DND-41 (cell line): ENCODE measurements at regions not wholly inside any gene's neighbourhood (a gene's known extent, or its start where the extent isn't known, plus 50 kb on each side); places are given as distances from the start of the nearest gene placed in this dataset.
"Not testable (repeated sequence)": the region's sequence is repeated elsewhere in the genome, so short reads cannot be mapped to it uniquely, and the experiment has no call there.

Experiments
- ATAC-seq: fragments of 200-7000 bp; cut with Tn5 transposase; 3 replicates; pipeline ENCODE4 v1.9.1; 2021; ENCODE audit warnings: low read depth; ENCODE audit not compliant: insufficient read depth
- DNase-seq: peaks from one replicate; pipeline ENCODE4 v3.0.0-alpha.2; 2020
- H2AFZ ChIP-seq: 2 replicates; pipeline ENCODE4 v1.6.0; 2012; ENCODE audit warnings: low read depth, low read length
- H3K27ac ChIP-seq: 2 replicates; pipeline ENCODE4 v1.5.1; 2012; ENCODE audit warnings: low read length, inconsistent platforms
- H3K27me3 ChIP-seq: fragments of 200-600 bp; sonication (generic); 2 replicates; pipeline ENCODE4 v1.6.0; 2012; ENCODE audit warnings: low read length, mild to moderate bottlenecking, inconsistent platforms; ENCODE audit not compliant: insufficient read depth, poor library complexity
- H3K36me3 ChIP-seq: 2 replicates; pipeline ENCODE4 v1.5.1; 2012; ENCODE audit warnings: low read length, inconsistent platforms; ENCODE audit not compliant: insufficient read depth
- H3K4me1 ChIP-seq: 2 replicates; pipeline ENCODE4 v1.5.1; 2012; ENCODE audit warnings: mild to moderate bottlenecking, low read length; ENCODE audit not compliant: insufficient read depth
- H3K4me2 ChIP-seq: 2 replicates; pipeline ENCODE4 v1.6.0; 2012; ENCODE audit warnings: mild to moderate bottlenecking, moderate library complexity, low read length, inconsistent platforms; ENCODE audit not compliant: insufficient read depth
- H3K4me3 ChIP-seq, 2 experiments: fragments of 200-600 bp in 1 of 2; shearing (Covaris generic) in 1 of 2; 2 replicates each; pipeline ENCODE4 v1.5.1; 2012 to 2016; ENCODE audit warnings: inconsistent platforms in 2 of 2, low read length in 2 of 2, mild to moderate bottlenecking in 2 of 2, low read depth in 1 of 2, moderate library complexity in 1 of 2
- H3K79me2 ChIP-seq: 2 replicates; pipeline ENCODE4 v1.6.0; 2012; ENCODE audit warnings: low read length, inconsistent platforms; ENCODE audit not compliant: insufficient read depth
- H3K9ac ChIP-seq: 2 replicates; pipeline ENCODE4 v1.6.0; 2012; ENCODE audit warnings: low read depth, mild to moderate bottlenecking, inconsistent platforms, low read length, moderate library complexity
- H3K9me3 ChIP-seq: 2 replicates; pipeline ENCODE4 v1.5.1; 2012; ENCODE audit warnings: low read length, moderate library complexity, mild to moderate bottlenecking, inconsistent platforms; ENCODE audit not compliant: insufficient read depth, severe bottlenecking
- H4K20me1 ChIP-seq: 2 replicates; pipeline ENCODE4 v1.6.0; 2012; ENCODE audit warnings: low read length; ENCODE audit not compliant: insufficient read depth
- EZH2 ChIP-seq: IDR thresholded peaks from 3 replicates; pipeline ENCODE4 v1.6.1; 2012; ENCODE audit warnings: borderline replicate concordance, low read depth, mild to moderate bottlenecking, moderate library complexity, low read length, inconsistent platforms; ENCODE audit not compliant: severe bottlenecking
- TF ChIP-seq, protein P1 (sequence below): IDR thresholded peaks from 2 replicates; pipeline ENCODE4 v1.5.1; 2012; ENCODE audit warnings: borderline replicate concordance, low read length, moderate library complexity, mild to moderate bottlenecking; ENCODE audit not compliant: poor library complexity, severe bottlenecking; ENCODE audit errors: extremely low read depth

DNA sequence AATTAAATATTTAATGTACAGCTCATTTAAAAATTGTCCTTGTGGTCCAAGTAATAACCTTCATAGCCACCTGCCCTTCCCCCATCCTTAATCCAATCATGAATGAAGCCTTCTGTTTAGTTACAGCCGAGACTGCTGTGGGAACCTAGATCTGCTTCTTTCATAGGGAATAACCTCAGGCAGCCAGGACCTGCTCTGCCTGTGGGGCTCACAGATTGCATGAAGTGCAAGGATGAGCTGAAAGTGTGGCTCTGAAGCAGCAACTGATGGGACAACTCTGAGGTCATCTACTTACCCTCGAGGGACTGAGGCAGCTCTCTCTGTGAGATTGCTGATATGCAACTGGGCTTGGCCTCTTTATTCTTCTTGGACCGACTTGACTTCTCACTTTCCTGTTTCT lies 169.8 kb downstream of the POTEB3 start:
- DNase-seq = no peak
- Histone ChIP-seq H3K36me3 (no peaks in the 10 kb centered on the region), H3K4me2 (no peak overlapping the region), H3K4me3 (no peak overlapping the region), H2AFZ (no peak overlapping the region), H3K27me3 (no peaks in the 10 kb centered on the region), H3K27ac (no peak overlapping the region), H4K20me1 (no peaks in the 10 kb centered on the region), H3K79me2 (no peaks in the 10 kb centered on the region), H3K9ac (no peak overlapping the region), H3K9me3 (no peaks in the 10 kb centered on the region), H3K4me1 (no peaks in the 10 kb centered on the region)
- TF ChIP-seq EZH2 = no peak
- TF ChIP-seq, protein P1, sequence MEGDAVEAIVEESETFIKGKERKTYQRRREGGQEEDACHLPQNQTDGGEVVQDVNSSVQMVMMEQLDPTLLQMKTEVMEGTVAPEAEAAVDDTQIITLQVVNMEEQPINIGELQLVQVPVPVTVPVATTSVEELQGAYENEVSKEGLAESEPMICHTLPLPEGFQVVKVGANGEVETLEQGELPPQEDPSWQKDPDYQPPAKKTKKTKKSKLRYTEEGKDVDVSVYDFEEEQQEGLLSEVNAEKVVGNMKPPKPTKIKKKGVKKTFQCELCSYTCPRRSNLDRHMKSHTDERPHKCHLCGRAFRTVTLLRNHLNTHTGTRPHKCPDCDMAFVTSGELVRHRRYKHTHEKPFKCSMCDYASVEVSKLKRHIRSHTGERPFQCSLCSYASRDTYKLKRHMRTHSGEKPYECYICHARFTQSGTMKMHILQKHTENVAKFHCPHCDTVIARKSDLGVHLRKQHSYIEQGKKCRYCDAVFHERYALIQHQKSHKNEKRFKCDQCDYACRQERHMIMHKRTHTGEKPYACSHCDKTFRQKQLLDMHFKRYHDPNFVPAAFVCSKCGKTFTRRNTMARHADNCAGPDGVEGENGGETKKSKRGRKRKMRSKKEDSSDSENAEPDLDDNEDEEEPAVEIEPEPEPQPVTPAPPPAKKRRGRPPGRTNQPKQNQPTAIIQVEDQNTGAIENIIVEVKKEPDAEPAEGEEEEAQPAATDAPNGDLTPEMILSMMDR = no peak
- ATAC-seq = no peak

DNA sequence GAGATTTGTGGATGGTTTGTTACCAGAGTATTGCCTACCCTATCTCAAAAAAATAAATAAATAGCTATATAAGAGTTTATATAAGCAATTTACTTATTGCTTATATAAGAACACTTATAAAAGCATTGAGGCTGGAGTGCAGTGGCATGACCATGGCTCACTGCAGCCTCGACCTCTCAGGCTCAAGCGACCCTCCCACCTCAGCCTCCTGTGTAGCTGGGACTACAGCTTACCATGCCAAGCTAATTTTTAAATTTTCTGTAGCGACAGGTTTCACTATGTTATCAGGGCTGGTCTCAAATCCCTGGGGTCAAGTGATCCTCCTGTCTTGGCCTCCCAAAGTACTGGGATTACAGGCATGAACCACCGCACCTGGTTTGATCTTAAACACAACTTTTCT lies 170.6 kb downstream of the POTEB3 start:
- H3K9me3 ChIP-seq, H3K36me3 ChIP-seq, H3K4me1 ChIP-seq, H3K79me2 ChIP-seq, H4K20me1 ChIP-seq, H3K9ac ChIP-seq, H3K27me3 ChIP-seq, DNase-seq, ATAC-seq, H3K4me3 ChIP-seq, H2AFZ ChIP-seq, H3K4me2 ChIP-seq, H3K27ac ChIP-seq: not testable (repeated sequence)

DNA sequence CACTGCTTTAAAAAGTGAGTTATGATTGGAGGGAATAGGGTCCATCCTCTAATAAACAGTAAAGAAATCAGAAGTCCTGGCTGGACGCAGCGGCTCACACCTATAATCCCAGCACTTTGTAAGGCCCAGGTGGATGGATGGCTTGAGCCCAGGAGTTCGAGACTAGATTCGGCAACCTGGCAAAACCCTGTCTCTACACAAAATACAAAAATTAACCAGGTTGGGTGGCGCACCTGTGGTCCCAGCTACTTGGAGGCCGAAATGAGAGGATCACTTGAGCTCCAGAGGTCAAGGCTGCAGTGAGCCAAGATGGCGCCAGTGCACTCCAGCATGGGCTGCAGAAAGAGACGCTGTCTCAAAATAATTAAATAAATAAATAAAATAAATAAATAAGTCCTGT lies 171.2 kb downstream of the POTEB3 start:
- Histone ChIP-seq H4K20me1 (no peaks in the 10 kb centered on the region), H2AFZ (no peak overlapping the region), H3K36me3 (no peaks in the 10 kb centered on the region), H3K4me1 (no peaks in the 10 kb centered on the region), H3K4me2 (no peak overlapping the region), H3K9me3 (no peaks in the 10 kb centered on the region), H3K27me3 (no peaks in the 10 kb centered on the region), H3K9ac (no peak overlapping the region), H3K79me2 (no peaks in the 10 kb centered on the region), H3K27ac (no peak overlapping the region), H3K4me3 (no peak overlapping the region)
- TF ChIP-seq, protein P1 = no peak
- TF ChIP-seq EZH2 = no peak
- DNase-seq (no peak), ATAC-seq (no peak)

DNA sequence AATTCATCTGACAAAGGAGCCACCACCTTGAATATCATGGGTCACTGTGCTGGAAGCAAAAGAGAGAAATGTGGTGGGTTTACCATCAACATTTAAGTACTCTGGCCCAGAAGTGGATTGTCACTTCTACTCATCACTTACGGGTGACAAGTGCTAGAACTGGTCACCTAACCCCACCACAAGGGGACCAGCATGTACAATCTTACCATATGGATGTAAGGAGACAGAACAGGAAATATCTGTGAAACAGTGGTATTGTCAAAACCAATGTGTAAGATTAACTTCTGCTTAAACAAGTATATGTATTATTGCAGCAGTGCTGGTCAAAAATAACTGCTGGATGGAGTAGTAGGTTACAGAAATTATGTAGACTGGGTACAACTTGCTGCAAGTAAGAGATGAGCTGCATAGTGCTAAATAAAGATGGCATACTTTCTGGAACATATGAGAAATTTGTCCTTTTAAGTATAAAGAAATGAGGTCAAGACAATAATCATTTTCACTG lies 171.8 kb downstream of the POTEB3 start:
- Histone ChIP-seq H3K27me3 (no peaks in the 10 kb centered on the region), H3K4me3 (no peak overlapping the region), H3K36me3 (no peaks in the 10 kb centered on the region), H3K4me2 (no peak overlapping the region), H2AFZ (no peak overlapping the region), H3K79me2 (no peaks in the 10 kb centered on the region), H3K27ac (no peak overlapping the region), H3K9me3 (no peaks in the 10 kb centered on the region), H3K9ac (no peak overlapping the region), H3K4me1 (no peaks in the 10 kb centered on the region), H4K20me1 (no peaks in the 10 kb centered on the region)
- ATAC-seq = no peak
- no peak for DNase-seq
- TF ChIP-seq, protein P1 = no peak
- TF ChIP-seq EZH2 = no peak
